NCI-H2081 treated with DMSO at 0.1 percent for 48 hours (cell line): ENCODE measurements at regions not wholly inside any gene's neighbourhood (a gene's known extent, or its start where the extent isn't known, plus 50 kb on each side); places are given as distances from the start of the nearest gene placed in this dataset.
"Not testable (repeated sequence)": the region's sequence is repeated elsewhere in the genome, so short reads cannot be mapped to it uniquely, and the experiment has no call there.

Source experiments
- DNase-seq: peaks from one replicate; lab custom pipeline; 2025; lab: John Stamatoyannopoulos, UW

- no peak for DNase-seq
These were observed 130.6 kb downstream of the BRD1 start for GRCh38 chr22:49697047-49697446.

- no peak for DNase-seq
These were observed 133.0 kb downstream of the BRD1 start for GRCh38 chr22:49694462-49695260.

DNA sequence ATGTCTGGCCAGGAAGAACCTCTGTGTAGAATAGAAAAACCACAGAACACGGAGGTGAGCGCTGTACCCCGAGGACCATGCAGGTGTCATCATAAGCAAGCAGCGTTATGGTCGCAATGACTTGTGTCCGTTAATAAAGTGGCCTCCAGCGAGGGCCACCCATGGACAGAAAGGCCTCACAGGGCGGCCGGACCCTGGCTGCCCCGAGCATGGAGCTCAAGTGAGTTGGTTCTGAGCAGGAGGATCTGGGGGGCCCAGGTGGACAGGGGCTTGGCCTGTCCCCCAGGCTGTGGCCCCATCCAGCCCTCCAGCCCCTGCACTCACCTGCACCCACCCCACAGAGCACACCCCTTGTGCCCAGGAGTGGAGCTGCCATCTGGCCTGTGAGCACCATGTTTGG lies 133.8 kb downstream of the BRD1 start:
- no peak for DNase-seq

- no peak for DNase-seq
These were observed 134.3 kb downstream of the BRD1 start for GRCh38 chr22:49693416-49693815.

- no peak for DNase-seq
These were observed 135.0 kb downstream of the BRD1 start for GRCh38 chr22:49692499-49693225.

DNA sequence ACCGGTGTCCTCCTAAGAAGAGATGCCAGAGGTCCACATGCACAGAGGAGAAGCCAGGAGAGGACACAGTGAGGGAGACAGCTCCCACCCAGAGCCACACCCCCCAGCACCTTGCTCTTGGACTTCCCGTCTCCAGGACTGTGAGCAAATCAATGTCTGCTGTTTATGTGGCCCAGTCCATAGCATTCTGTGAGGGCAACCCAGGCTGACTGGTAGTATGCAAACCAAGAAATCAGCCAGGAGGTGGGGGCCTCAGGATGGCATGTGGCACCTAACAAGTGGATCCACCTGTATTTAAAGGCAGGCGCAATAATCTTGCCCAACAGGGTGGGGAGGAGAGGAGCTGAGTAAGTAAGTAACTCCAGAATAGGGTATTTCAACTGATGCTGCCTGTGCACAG lies 136.4 kb downstream of the BRD1 start:
- no peak for DNase-seq

DNA sequence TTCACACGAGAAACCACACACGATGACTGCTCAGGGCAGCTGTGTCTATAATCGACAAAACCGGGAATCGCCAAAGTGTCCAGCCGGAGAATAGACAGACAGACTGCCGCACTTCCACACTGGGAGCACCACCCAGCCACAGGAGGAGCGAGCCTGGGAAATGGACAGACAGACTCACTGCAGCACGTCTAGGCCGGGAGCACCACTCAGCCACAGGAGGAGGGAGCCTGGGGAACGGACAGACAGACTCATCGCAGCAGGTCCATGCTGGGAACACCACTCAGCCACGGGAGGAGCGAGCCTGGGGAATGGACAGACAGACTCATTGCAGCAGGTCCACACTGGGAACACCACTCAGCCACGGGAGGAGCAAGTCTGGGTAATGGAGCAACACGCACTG lies 137.2 kb downstream of the BRD1 start:
- DNase-seq, result no peak

DNA sequence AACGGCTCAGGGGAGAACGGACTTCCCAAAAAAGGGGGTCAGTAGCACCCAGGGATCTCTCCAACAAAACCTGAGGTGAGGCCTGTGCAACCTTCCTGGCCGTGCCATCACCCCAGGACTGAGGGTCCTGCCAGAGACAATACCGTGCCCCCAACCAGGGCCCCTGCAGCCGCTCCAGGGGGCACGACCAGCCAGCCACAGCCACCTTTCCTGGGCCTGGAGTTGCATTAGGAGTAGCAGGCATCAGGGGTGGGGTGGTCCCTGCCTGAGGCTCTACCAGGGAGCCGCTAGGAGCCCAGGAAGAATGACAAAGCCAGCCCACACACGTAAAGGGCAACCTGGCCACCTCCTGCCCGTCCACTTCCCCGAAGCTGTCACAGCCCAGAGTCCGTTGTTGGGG lies 137.8 kb downstream of the BRD1 start:
- DNase-seq, result no peak

GRCh38 chr22:49689255-49689770 lies 138.4 kb downstream of the BRD1 start:
- no peak for DNase-seq

GRCh38 chr22:49688516-49689254 lies 139.0 kb downstream of the BRD1 start:
- no peak for DNase-seq

DNA sequence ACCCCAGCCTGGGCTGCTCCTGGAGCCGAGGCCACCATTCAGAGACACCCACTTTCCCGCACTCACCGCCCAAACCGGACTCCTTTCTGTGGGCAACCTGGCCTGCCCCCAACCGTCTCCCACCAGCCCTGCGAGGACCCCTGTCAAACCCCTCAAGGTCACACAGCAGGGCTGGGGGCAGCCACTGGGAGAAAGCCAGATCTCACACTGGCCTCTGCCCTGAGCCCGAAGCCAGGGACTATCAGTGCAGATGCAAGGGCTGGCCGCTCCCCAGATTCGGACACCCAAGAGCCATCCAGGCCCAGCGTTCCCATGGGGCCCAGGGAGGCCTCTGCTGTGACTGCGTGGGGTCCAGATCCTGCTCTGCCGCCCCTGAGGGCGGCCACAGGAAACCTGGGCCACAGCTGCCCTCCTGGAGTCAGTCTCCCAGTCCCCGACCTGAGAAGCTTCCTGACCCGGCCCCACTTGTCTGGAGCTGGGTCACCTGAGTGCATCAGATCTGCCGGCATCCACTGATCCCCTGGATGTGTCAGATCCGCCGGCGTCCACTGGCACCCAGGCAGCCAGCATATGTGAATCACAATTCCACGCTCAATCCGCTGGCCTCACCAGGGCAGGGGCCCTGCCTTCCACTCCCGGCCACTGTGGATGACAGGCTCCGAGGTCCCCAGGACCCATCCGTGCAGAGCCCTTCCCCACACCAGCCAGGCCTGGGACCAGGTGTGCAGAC lies 139.7 kb downstream of the BRD1 start:
- no peak for DNase-seq

- DNase-seq, result no peak
These were observed 140.3 kb downstream of the BRD1 start for GRCh38 chr22:49687333-49687732.

DNA sequence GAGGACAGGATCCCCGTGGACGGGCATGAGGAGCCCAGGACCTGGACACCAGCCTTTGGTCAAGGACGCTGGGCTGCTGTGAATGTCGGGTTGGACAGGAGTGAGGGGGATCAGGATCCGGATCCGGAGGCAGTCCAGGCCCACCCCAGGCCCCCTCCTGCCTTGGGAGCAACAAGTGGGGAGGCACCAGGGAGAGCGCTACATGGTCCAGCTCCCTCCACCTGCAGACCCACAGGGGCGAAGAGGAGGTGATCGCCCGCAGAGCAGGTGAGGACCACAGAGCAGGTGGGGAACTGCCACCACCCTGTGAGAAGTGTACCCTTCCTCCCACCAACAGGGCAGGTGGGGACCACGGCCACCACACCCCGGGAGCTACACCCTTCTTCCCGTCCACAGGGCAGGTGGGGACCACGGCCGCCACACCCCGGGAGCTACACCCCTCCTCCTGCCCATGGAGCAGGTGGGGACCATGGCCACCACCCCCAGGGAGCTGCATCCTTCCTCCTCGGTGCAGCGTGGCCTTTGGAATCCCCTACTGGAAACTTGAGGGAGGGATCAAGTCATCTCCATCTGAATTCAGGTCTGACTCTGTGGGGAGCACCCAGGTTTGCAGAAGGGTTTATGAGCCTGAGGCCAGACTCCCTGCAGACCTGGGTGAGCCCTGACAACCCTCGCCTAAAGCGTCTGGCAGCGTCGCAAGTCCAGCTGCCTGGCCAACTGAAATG lies 141.0 kb downstream of the BRD1 start:
- no peak for DNase-seq

- no peak for DNase-seq
These were observed 142.0 kb downstream of the BRD1 start for GRCh38 chr22:49685686-49686085.

DNA sequence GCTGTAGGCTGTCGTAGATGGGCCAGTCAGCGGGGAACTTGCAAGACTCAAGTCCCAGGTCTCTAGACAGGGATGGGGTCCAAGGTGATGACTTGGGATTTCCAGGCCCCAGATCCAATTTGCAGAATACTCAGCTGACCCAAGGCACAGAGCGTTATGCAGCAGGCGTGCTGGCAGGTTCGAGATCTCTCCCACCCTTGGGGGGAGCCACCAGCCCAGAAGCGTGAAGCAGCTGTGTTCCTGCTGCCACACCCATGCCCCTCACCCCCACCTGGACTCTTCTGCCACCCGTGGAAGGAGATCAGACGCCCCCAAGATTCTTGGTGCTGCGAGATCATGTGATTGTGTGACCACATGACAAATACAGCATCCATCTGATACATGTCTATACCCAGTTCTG lies 142.6 kb downstream of the BRD1 start:
- DNase-seq, result no peak

GRCh38 chr22:49683032-49683431 lies 144.6 kb downstream of the BRD1 start:
- no peak for DNase-seq

DNA sequence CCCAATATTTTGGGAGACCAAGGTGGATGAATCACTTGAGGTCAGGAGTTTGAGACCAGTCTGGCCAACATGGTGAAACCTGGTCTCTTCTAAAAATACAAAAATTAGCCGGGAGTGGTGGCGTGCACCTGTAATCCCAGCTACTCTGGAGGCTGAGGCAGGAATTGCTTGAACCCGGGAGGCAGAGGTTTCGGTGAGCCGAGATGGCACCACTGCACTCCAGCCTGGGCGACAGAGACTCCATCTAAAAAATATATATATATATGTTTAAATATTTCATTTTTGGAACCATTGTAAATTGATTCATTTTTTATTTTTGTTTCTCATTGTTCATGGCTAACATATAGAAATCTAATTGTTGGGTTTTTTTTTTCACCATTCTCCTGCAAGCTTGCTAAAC lies 146.9 kb downstream of the BRD1 start:
- DNase-seq, result not testable (repeated sequence)

- DNase-seq, result no peak
These were observed 148.9 kb downstream of the BRD1 start for GRCh38 chr22:49678842-49679170.

GRCh38 chr22:49678137-49678841 lies 149.4 kb downstream of the BRD1 start:
- no peak for DNase-seq

- DNase-seq, result no peak
These were observed 150.2 kb downstream of the BRD1 start for GRCh38 chr22:49677495-49677889.
